NCI-H1105 treated with DMSO at 0.1 percent for 48 hours (cell line): ENCODE measurements at regions not wholly inside any gene's neighbourhood (a gene's known extent, or its start where the extent isn't known, plus 50 kb on each side); places are given as distances from the start of the nearest gene placed in this dataset.

Source experiments
- DNase-seq: peaks from one replicate; lab custom pipeline; 2025; lab: John Stamatoyannopoulos, UW

- DNase-seq = no peak
Measured at GRCh38 chr6:166693880-166694279, 66.8 kb upstream of the RPS6KA2 start.

- no peak for DNase-seq
Measured at GRCh38 chr6:166692723-166693302, 65.8 kb upstream of the RPS6KA2 start.

GRCh38 chr6:166691746-166692145, 64.7 kb upstream of the RPS6KA2 start:
- DNase-seq = no peak

GRCh38 chr6:166691199-166691598, 64.1 kb upstream of the RPS6KA2 start:
- DNase-seq = no peak

- DNase-seq = no peak
Measured at GRCh38 chr6:166689687-166690086, 62.6 kb upstream of the RPS6KA2 start.

GRCh38 chr6:166688901-166689300, 61.9 kb upstream of the RPS6KA2 start:
- DNase-seq = no peak

- DNase-seq = no peak
Measured at GRCh38 chr6:166687879-166688205, 60.8 kb upstream of the RPS6KA2 start.

GRCh38 chr6:166687070-166687878, 60.2 kb upstream of the RPS6KA2 start:
- no peak for DNase-seq

- DNase-seq = no peak
Measured at GRCh38 chr6:166686317-166686716, 59.3 kb upstream of the RPS6KA2 start.

GRCh38 chr6:166684866-166685265, 57.8 kb upstream of the RPS6KA2 start:
- no peak for DNase-seq

- DNase-seq = no peak
Measured at GRCh38 chr6:166684170-166684569, 57.1 kb upstream of the RPS6KA2 start.

- DNase-seq = no peak
Measured at GRCh38 chr6:166683477-166683876, 56.4 kb upstream of the RPS6KA2 start.

- no peak for DNase-seq
Measured at GRCh38 chr6:166679566-166679965, 52.5 kb upstream of the RPS6KA2 start.

- DNase-seq = no peak
Measured at GRCh38 chr6:166678426-166678825, 51.4 kb upstream of the RPS6KA2 start.

GRCh38 chr6:166677941-166678340, 50.9 kb upstream of the RPS6KA2 start:
- DNase-seq = no peak
